ENCODE measurements at regions not wholly inside any gene's neighbourhood (a gene's known extent, or its start where the extent isn't known, plus 50 kb on each side); places are given as distances from the start of the nearest gene placed in this dataset.

DNA sequence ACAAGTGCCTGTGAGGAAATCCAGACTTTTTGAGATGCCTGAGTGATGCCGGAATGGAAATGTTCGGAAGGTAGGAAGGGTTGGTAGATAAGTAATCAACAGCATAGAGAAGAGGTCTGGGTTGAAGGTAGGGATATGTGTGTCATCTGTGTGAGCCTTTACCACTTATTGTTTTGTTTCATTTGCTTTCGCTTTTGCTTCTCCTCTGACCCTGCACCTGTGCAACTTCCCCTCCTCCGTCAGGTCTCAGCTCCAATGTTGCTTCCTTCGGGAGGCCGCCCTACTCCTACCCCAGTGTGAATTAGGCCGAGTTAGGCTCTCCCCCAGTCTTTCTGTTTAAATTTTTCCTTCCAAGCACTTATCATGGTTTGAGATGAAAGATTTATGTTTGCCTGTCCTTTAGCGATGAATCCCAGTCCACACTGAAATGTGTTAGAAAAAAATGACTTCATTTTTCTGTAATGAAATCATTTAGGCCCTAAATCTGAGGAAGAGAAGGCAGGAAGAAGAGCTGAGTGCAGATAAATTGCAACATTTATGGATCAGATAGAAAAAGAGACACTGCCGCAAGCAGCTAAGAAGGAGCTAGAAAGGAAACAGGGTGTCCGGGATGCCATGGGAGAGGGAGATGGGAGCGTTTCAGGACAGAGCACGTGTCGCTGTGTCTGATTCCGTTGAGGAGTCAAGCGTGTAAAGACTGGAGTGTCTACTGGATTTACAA lies 139.6 kb upstream of the PELI1 start:
- DNase-seq, result no peak

DNA sequence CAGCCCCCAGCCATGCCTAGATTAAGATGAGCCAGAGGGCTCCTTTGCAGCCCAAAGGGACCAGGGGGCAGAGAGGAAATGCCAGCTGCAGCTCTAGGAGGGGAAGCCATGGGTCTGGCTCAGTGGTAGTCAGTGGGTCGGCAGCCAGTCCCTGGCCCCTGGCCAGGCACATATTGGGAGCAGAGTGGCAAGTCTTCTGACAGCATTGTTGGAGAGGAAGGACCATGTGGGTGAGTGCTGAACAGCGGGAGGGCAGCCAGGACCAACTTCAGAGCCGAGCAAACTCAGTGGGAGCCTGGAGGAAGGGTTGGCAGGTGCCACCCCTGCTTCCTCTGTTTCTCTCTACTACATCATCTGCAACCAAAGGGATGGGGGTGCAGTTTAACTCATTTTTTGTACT lies 140.5 kb upstream of the PELI1 start:
- no peak for DNase-seq

- DNase-seq, result no peak
Observed at GRCh38 chr2:64287202-64287740, 143.1 kb upstream of the PELI1 start.

- DNase-seq, result no peak
Observed at GRCh38 chr2:64288321-64289193, 144.3 kb upstream of the PELI1 start.

DNA sequence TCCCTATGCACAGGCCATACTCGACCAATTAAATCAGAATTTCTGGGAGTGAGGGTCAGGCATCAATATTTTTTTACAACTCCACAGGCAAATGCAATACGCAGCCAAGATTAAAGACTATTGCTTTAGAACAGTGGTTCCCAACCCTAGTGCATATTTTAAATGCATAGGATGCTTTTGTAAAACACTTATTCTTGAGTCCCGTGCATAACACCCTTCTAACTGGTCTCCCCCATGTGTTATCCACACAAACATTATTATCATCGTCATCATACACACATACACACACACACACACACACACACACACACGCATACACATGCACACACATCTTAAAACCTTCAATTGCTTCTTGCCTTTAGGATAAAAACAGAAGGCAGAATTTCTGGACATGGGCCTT lies 145.0 kb upstream of the PELI1 start:
- no peak for DNase-seq

DNA sequence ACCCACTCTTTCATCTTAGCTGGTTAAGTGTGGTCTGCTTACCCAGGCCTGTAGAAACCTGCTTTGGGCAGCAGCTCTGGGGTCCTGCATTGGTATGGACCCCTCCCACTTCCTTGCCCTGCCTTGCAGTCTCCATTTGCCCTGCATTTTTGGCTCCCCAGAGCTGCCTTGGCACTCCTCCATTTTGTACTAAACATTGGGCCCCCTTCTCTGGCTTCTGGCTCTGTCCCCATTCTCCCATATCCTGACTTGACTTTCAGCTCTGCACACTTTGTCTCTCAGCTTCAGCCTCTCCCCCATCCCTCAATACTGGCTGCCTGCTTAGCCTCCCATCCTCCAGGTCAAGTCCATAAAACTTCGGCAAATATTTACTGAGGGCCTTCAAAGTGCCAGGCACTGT lies 145.5 kb upstream of the PELI1 start:
- DNase-seq, result no peak

GRCh38 chr2:64291181-64291580 lies 147.0 kb upstream of the PELI1 start:
- DNase-seq, result no peak

- no peak for DNase-seq
Observed at GRCh38 chr2:64295326-64296139, 151.3 kb upstream of the PELI1 start.

DNA sequence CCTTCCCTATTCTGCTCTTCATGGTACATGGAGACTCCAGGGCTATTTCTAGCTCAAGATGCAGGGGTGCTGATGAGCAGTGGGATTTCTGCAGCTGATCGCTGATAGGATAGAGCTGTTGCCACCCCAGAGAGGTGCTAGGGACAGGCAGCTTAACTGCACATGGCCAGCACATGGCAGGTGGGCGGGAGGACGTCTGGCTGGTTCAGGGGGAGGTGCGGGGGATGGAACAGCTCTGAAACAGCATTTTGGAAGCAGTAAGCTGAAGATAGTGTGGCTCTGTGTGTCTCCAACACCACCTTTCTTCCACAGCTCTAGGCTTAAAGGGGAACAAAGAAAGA lies 151.9 kb upstream of the PELI1 start:
- no peak for DNase-seq

GRCh38 chr2:64296695-64297346 lies 152.6 kb upstream of the PELI1 start:
- DNase-seq, result no peak

GRCh38 chr2:64298161-64298560 lies 153.9 kb upstream of the PELI1 start:
- no peak for DNase-seq

- DNase-seq, result no peak
Observed at GRCh38 chr2:64300066-64300465, 153.9 kb upstream of the LGALSL start.

DNA sequence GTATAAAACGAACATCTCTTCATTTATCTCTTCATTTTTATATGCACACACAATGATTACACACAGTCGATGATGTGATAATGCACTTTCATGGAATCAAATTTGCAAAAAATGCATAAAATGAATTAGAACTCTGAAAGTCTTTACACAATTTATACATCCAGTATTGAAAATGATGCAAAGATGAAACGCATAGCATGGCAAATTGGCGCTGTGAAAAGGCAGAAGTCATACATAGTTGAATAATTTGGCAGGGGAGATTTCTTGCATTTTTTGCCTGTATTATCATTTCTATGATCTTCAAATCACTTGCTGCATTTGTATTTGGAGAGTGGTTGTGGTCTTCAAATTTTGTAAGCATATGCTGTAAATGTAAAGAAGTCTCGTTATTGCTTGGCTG lies 150.7 kb upstream of the LGALSL start:
- DNase-seq, result no peak

DNA sequence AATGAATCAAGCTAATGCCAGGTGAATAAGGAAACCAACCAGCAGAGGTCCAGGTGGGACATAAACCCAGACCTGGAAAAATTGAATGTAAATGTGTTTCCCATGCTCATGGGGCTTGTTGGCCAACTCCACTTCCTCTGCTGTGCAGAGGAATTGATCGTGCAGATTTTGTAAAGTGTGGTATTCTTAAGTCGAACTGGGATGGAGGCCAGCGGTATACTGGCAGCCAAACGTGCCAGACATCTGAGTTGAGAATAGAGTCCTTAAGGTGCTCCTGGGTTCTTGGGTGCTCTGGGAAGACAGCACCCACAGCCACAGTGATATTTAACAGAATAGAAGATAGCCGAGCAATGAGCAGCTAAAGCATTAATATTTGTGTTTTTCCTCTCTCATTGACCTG lies 146.5 kb upstream of the LGALSL start:
- no peak for DNase-seq

- DNase-seq, result no peak
Observed at GRCh38 chr2:64311191-64311910, 142.6 kb upstream of the LGALSL start.

DNA sequence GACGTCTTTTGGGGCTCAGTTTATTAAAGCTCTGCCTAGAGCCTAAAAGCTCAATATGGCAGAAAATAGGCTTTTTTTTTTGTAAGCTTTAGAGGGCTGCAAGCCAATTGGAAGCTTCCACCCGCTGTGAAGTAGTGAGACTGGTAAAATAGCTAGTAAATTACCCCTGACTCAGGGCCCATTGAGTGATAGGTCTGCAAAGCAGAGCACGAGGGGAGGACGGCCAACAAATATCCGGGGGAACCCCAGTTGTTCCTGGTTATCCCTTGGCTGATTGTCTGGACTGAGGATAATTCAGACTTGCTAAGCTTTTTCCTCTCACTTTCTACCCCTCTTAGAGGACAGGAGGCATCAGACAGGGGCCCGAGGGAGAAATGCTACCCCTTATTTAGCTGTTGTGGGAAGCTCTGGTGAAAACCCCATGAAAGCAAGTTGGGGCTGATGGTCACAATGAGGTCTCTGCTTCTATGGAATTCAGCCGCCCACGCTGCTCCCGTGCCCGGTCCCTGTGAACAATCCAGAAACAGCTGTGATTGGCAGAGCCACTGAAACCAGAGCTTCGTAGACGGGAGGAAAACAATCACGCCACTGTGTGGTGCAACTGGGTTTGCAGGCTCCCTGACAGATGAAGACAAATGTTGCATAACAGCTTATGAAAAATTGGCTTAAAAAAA lies 141.9 kb upstream of the LGALSL start:
- peak; percentile 82 for DNase-seq

DNA sequence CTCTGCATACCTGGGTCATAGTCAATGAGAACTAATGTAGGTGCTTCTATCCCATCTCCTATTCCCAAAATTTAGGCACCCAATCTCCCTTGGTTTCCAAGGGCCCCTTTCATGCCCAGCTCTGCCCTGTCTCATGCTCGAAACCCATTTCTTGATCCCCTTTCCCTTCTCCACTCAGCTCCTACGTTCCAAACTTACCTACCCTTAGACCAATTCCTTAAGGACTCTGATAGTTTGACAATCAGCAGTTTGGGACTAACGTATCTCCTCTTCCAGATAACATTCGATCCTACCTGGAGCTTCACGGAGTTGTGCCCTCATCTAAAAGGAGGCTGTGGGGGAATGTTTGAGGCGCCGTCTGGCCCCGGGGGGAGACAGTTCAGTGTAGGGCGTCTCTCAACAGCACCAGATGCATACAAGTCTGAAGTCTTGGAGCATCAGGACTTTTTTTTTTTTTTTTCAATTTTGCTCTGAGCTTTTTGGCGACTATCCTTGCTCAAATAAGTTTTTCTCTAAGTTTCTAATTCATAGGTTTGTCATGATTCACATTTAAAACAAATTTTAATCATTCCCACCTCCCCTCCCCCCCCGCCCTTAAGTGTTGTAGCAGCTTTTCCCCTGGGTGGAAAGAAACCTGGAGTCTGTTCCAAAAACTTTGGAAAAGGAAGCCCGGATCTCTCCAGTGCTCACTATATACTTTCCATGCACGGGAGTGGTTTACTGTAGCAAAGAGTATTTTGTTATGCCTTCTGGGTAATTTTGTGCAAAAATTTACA lies 141.2 kb upstream of the LGALSL start:
- DNase-seq, result no peak

DNA sequence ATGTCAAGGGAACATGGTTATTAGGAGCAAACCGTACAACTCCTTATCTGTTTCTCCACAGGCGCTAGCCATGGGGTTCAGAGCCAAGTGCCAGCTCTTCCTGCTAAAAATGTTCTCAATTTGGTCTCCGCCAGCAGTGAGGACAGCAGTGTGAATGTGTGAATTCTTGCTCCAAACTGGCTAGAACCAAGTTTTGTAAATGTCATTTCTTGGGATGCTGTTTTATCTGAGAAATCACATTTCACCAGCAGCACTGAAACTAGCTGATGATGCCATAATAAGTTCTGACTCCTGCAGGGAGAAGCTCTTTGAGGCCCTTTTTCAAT lies 140.6 kb upstream of the LGALSL start:
- no peak for DNase-seq

- DNase-seq, result no peak
Observed at GRCh38 chr2:64315291-64315960, 138.5 kb upstream of the LGALSL start.
